ENCODE measurements at regions not wholly inside any gene's neighbourhood (a gene's known extent, or its start where the extent isn't known, plus 50 kb on each side); places are given as distances from the start of the nearest gene placed in this dataset.

DNA sequence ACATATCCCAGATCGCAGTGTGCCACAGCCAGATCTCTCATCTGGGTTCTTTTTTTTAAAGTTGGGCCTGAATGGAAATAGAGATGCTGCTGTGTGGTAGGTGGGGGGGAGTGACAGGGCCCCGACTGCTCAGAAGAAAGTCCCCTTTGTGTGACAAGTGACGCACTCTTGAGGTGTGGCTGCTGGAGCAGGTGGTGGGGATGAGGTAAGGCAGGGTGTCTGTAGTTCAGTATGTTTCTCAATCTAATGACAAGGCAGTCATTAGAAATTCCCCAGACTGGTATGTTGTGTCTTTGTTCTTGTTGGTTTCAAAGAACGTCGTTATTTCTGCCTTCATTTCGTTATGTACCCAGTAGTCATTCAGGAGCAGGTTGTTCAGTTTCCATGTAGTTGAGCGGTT, 128.8 kb upstream of the TACR1 start:
- BruUV-seq (replicated peaks), result no TSS peak
- H3K9me3 ChIP-seq (ENCODE audit: low read length), result no peaks in the 10 kb centered on the region
- H3K36me3 ChIP-seq (ENCODE audit: low read depth, low read length), result no peaks in the 10 kb centered on the region
- H3K79me2 ChIP-seq (ENCODE audit: low read length), result no peaks in the 10 kb centered on the region
- intact Hi-C loops (cut with micrococcal nuclease), result no loop called here
- H3K4me3 ChIP-seq (ENCODE audit: low read length), result no peak overlapping the region
- TF ChIP-seq EZH2 (IDR thresholded peaks at IDR 0.05; ENCODE audit: low read length, unreplicated experiment), result no peak
- TF ChIP-seq EZH2phosphoT487 (IDR thresholded peaks at IDR 0.05; ENCODE audit: borderline replicate concordance, low read length), result no peak
- H3K4me2 ChIP-seq (ENCODE audit: low read length), result no peak overlapping the region
- H3K9ac ChIP-seq (ENCODE audit: low read length), result no peak overlapping the region
- peaks cover 8% of the 10 kb centered on the region for H3K27me3 ChIP-seq (ENCODE audit: low read length)
- ATAC-seq (no peak), DNase-seq (no peak)
- no peaks in the 10 kb centered on the region for H3K4me1 ChIP-seq (ENCODE audit: insufficient read depth, low read length)
- ChIA-PET CTCF (no interaction called here), POLR2A (ENCODE audit: unreplicated experiment) (no interaction called here)
- no peak overlapping the region for H2AFZ ChIP-seq (ENCODE audit: low read length)
- no peaks in the 10 kb centered on the region for H3F3A ChIP-seq (ENCODE audit: low read length, unreplicated experiment)
- H3K9me2 ChIP-seq (replicated peaks; ENCODE audit: low read length), result no peaks in the 10 kb centered on the region
- H3K27ac ChIP-seq (ENCODE audit: low read length), result no peak overlapping the region
- no peaks in the 10 kb centered on the region for H4K20me1 ChIP-seq (ENCODE audit: low read length)

DNA sequence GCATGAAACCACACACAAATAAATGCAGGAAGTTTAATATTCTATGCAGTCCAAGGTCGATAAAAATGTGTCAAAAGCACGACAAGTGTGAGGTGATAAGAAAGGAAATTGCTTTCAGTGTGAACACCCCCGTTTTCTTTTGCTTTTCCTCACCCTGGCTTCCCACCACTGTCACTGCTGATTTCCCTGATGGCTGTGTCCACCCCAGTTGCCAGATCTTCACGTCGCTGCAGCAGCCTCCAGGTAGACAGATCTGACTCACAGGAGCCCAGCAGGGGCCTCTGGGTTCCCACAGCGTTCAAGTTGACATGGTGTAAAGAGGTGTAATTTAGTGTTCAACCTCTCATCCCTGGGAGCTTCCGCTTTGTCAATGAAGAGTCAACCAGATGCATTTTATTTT, 128.0 kb upstream of the TACR1 start:
- H3K4me3 ChIP-seq (ENCODE audit: low read length), result no peak overlapping the region
- no peak for TF ChIP-seq EZH2 (IDR thresholded peaks at IDR 0.05; ENCODE audit: low read length, unreplicated experiment)
- TF ChIP-seq, protein P1, sequence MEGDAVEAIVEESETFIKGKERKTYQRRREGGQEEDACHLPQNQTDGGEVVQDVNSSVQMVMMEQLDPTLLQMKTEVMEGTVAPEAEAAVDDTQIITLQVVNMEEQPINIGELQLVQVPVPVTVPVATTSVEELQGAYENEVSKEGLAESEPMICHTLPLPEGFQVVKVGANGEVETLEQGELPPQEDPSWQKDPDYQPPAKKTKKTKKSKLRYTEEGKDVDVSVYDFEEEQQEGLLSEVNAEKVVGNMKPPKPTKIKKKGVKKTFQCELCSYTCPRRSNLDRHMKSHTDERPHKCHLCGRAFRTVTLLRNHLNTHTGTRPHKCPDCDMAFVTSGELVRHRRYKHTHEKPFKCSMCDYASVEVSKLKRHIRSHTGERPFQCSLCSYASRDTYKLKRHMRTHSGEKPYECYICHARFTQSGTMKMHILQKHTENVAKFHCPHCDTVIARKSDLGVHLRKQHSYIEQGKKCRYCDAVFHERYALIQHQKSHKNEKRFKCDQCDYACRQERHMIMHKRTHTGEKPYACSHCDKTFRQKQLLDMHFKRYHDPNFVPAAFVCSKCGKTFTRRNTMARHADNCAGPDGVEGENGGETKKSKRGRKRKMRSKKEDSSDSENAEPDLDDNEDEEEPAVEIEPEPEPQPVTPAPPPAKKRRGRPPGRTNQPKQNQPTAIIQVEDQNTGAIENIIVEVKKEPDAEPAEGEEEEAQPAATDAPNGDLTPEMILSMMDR (conservative IDR thresholded peaks at IDR 0.05; ENCODE audit: low read depth, low read length), result no peak
- no peak for TF ChIP-seq EZH2phosphoT487 (IDR thresholded peaks at IDR 0.05; ENCODE audit: borderline replicate concordance, low read length)
- CTCF ChIA-PET, result no interaction called here
- H3K9ac ChIP-seq (ENCODE audit: low read length), result no peak overlapping the region
- no peaks in the 10 kb centered on the region for H3K4me1 ChIP-seq (ENCODE audit: insufficient read depth, low read length)
- H3K9me3 ChIP-seq (ENCODE audit: low read length), result no peaks in the 10 kb centered on the region
- no peaks in the 10 kb centered on the region for H3K79me2 ChIP-seq (ENCODE audit: low read length)
- no peak overlapping the region for H2AFZ ChIP-seq (ENCODE audit: low read length)
- no peak overlapping the region for H3K4me2 ChIP-seq (ENCODE audit: low read length)
- no peak overlapping the region for H3K27ac ChIP-seq (ENCODE audit: low read length)
- POLR2A ChIA-PET (ENCODE audit: unreplicated experiment), result no interaction called here
- BruUV-seq (replicated peaks), result no TSS peak
- ATAC-seq (no peak), DNase-seq (no peak)
- H3K36me3 ChIP-seq (ENCODE audit: low read depth, low read length), result no peaks in the 10 kb centered on the region
- no peaks in the 10 kb centered on the region for H4K20me1 ChIP-seq (ENCODE audit: low read length)
- H3K9me2 ChIP-seq (replicated peaks; ENCODE audit: low read length), result no peaks in the 10 kb centered on the region
- intact Hi-C loops (cut with micrococcal nuclease), result no loop called here
- peaks cover 8% of the 10 kb centered on the region for H3K27me3 ChIP-seq (ENCODE audit: low read length)
- H3F3A ChIP-seq (ENCODE audit: low read length, unreplicated experiment), result no peaks in the 10 kb centered on the region

DNA sequence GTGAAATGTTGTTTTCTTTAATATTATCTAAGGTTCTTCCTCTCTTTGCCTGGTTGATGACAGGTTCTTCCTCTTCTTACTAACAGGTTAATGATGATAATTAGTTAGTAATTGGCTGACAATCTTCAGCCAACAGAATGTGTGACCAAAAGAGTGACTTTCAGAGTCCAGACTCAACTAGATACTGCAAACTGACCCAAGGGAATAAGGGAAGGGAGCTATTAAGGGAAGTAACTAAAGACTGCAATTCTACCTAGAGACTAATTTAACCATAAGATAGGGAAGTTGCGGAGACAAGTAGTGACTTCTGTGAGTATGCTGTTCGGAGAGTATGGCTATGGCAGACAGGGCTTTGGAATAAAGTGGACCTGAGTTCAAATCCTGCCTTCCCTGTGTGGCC, 127.3 kb upstream of the TACR1 start:
- POLR2A ChIA-PET (ENCODE audit: unreplicated experiment), result no interaction called here
- H3K9me2 ChIP-seq (replicated peaks; ENCODE audit: low read length), result no peaks in the 10 kb centered on the region
- TF ChIP-seq EZH2 (IDR thresholded peaks at IDR 0.05; ENCODE audit: low read length, unreplicated experiment), result no peak
- TF ChIP-seq, protein P1 (conservative IDR thresholded peaks at IDR 0.05; ENCODE audit: low read depth, low read length), result no peak
- no peak for TF ChIP-seq EZH2phosphoT487 (IDR thresholded peaks at IDR 0.05; ENCODE audit: borderline replicate concordance, low read length)
- DNase-seq (no peak), ATAC-seq (no peak)
- no peaks in the 10 kb centered on the region for H4K20me1 ChIP-seq (ENCODE audit: low read length)
- no peak overlapping the region for H2AFZ ChIP-seq (ENCODE audit: low read length)
- intact Hi-C loops (cut with micrococcal nuclease), result no loop called here
- peaks cover 8% of the 10 kb centered on the region for H3K27me3 ChIP-seq (ENCODE audit: low read length)
- H3F3A ChIP-seq (ENCODE audit: low read length, unreplicated experiment), result no peaks in the 10 kb centered on the region
- no peaks in the 10 kb centered on the region for H3K79me2 ChIP-seq (ENCODE audit: low read length)
- H3K4me2 ChIP-seq (ENCODE audit: low read length), result no peak overlapping the region
- H3K36me3 ChIP-seq (ENCODE audit: low read depth, low read length), result no peaks in the 10 kb centered on the region
- H3K27ac ChIP-seq (ENCODE audit: low read length), result no peak overlapping the region
- H3K4me1 ChIP-seq (ENCODE audit: insufficient read depth, low read length), result no peaks in the 10 kb centered on the region
- H3K4me3 ChIP-seq (ENCODE audit: low read length), result no peak overlapping the region
- H3K9me3 ChIP-seq (ENCODE audit: low read length), result no peaks in the 10 kb centered on the region
- H3K9ac ChIP-seq (ENCODE audit: low read length), result no peak overlapping the region
- no TSS peak for BruUV-seq (replicated peaks)
- CTCF ChIA-PET, result no interaction called here
